MM.1S (cell line): ENCODE measurements at regions not wholly inside any gene's neighbourhood (a gene's known extent, or its start where the extent isn't known, plus 50 kb on each side); places are given as distances from the start of the nearest gene placed in this dataset.

ENCODE experiments used
- EZH2 ChIP-seq: fragments of 300-600 bp; sonication (generic); optimal IDR thresholded peaks from 2 replicates; pipeline ENCODE3; 2017; ENCODE audit warnings: low read depth, mild to moderate bottlenecking, antibody characterized with exemption, low read length, mixed read lengths
- TF ChIP-seq, protein P1 (sequence below): fragments of 300-600 bp; sonication (generic); IDR thresholded peaks from 2 replicates; pipeline ENCODE4 v1.5.1; 2016; ENCODE audit warnings: antibody characterized with exemption, low read length, mixed read lengths

GRCh38 chr11:115765803-115766239 is 261.6 kb upstream of the CADM1 start:
- TF ChIP-seq, protein P1, sequence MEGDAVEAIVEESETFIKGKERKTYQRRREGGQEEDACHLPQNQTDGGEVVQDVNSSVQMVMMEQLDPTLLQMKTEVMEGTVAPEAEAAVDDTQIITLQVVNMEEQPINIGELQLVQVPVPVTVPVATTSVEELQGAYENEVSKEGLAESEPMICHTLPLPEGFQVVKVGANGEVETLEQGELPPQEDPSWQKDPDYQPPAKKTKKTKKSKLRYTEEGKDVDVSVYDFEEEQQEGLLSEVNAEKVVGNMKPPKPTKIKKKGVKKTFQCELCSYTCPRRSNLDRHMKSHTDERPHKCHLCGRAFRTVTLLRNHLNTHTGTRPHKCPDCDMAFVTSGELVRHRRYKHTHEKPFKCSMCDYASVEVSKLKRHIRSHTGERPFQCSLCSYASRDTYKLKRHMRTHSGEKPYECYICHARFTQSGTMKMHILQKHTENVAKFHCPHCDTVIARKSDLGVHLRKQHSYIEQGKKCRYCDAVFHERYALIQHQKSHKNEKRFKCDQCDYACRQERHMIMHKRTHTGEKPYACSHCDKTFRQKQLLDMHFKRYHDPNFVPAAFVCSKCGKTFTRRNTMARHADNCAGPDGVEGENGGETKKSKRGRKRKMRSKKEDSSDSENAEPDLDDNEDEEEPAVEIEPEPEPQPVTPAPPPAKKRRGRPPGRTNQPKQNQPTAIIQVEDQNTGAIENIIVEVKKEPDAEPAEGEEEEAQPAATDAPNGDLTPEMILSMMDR, result no peak
- TF ChIP-seq EZH2, result no peak
